ENCODE measurements at regions not wholly inside any gene's neighbourhood (a gene's known extent, or its start where the extent isn't known, plus 50 kb on each side); places are given as distances from the start of the nearest gene placed in this dataset.

GRCh38 chr6:56796196-56796532, 153.5 kb upstream of the DST start:
- TF ChIP-seq, protein P1, sequence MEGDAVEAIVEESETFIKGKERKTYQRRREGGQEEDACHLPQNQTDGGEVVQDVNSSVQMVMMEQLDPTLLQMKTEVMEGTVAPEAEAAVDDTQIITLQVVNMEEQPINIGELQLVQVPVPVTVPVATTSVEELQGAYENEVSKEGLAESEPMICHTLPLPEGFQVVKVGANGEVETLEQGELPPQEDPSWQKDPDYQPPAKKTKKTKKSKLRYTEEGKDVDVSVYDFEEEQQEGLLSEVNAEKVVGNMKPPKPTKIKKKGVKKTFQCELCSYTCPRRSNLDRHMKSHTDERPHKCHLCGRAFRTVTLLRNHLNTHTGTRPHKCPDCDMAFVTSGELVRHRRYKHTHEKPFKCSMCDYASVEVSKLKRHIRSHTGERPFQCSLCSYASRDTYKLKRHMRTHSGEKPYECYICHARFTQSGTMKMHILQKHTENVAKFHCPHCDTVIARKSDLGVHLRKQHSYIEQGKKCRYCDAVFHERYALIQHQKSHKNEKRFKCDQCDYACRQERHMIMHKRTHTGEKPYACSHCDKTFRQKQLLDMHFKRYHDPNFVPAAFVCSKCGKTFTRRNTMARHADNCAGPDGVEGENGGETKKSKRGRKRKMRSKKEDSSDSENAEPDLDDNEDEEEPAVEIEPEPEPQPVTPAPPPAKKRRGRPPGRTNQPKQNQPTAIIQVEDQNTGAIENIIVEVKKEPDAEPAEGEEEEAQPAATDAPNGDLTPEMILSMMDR (conservative IDR thresholded peaks at IDR 0.05; ENCODE audit: low read depth in 2 of 2) = no peak
- TF ChIP-seq POLR2AphosphoS5 (IDR thresholded peaks at IDR 0.05; ENCODE audit: low read depth) = no peak
- TF ChIP-seq EZH2phosphoT487 (IDR thresholded peaks at IDR 0.05; ENCODE audit: unreplicated experiment) = no peak
- TF ChIP-seq ZNF331 (CRISPR knock-in tag; IDR thresholded peaks at IDR 0.05; ENCODE audit: low read depth) = no peak
- no peak for TF ChIP-seq EZH2 (IDR thresholded peaks at IDR 0.05; ENCODE audit: low read depth, unreplicated experiment)
- no peak for TF ChIP-seq CREB1 (CRISPR knock-in tag; IDR thresholded peaks at IDR 0.05; ENCODE audit: low read depth)

Data from GM23338 (cell line).